C4-2B (cell line): ENCODE measurements at regions not wholly inside any gene's neighbourhood (a gene's known extent, or its start where the extent isn't known, plus 50 kb on each side); places are given as distances from the start of the nearest gene placed in this dataset.

Experiments
- H3K27ac ChIP-seq: fragments of 450-650 bp; 2 replicates; pipeline ENCODE4 v1.5.1; 2017
- CTCF ChIP-seq: fragments of 450-650 bp; conservative IDR thresholded peaks from 2 replicates; pipeline ENCODE4 v1.5.1; 2017; ENCODE audit warnings: mild to moderate bottlenecking
- ZFX ChIP-seq: fragments of 450-650 bp; IDR thresholded peaks from 2 replicates; pipeline ENCODE4 v1.6.1; 2017

- H3K27ac ChIP-seq, result no peak overlapping the region
- TF ChIP-seq ZFX (no peak), CTCF (no peak)
These were observed 486.1 kb upstream of the NRP1 start for GRCh38 chr10:33820531-33820930.

DNA sequence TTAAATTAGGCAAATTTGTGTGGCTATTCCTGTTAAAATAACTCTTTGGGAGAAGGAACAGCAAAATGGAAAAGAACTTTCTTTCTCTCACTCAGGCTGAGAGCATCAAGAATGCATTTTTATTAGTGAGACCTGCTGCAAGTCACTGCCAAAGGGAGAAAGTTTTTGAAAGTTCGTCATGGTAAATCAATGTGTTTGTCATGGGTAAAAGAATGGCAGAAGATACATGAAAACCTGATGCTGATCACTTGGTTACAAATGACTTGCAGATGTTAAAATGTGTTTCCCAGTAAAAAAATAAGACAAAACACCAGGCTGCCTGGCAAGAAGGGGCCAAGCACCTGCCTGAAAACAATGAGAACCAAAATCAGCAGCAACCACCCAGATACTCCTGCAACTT lies 484.7 kb upstream of the NRP1 start:
- TF ChIP-seq CTCF (no peak), ZFX (no peak)
- no peak overlapping the region for H3K27ac ChIP-seq

DNA sequence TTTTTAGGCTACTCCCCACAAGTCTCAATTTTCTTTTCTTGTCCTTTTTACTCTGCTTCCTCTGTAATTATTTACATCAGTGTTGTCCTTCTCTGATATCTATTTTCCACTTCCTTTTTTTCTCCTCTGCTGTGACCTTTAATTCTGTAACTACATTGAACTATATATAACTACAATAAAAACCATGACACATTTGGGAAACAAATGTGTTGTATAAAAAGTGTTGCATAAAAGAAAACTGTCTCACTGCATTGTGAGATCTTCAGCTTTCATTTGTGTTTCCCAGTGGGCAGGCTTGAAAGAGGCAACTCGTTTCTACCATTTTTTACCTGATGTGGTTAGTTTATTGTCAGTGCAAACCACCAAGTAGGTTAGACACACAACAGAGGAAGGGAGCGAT lies 483.9 kb upstream of the NRP1 start:
- H3K27ac ChIP-seq, result no peak overlapping the region
- TF ChIP-seq CTCF, result no peak
- no peak for TF ChIP-seq ZFX

DNA sequence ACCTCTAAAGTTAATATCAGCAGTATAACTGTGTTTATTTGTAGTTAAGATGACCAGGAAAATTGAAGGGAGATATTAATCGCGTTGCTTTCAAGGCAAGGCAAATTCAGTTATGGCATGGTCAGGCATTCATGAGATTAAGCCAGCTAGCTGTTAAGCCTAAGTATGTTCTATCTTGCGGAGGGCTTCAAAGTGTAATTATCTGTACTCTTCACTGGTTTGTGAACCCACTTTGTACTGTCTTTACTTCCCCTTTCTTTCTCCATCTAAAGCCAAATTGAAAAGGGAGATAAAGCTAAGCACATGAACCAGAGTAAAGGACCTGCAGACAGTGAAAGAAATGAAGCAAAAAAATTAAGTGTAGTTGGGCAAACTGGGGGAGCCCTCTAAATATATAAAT lies 483.1 kb upstream of the NRP1 start:
- no peak overlapping the region for H3K27ac ChIP-seq
- TF ChIP-seq CTCF (no peak), ZFX (no peak)

- TF ChIP-seq CTCF, result no peak
These were observed 481.3 kb upstream of the NRP1 start for GRCh38 chr10:33815776-33816175.

DNA sequence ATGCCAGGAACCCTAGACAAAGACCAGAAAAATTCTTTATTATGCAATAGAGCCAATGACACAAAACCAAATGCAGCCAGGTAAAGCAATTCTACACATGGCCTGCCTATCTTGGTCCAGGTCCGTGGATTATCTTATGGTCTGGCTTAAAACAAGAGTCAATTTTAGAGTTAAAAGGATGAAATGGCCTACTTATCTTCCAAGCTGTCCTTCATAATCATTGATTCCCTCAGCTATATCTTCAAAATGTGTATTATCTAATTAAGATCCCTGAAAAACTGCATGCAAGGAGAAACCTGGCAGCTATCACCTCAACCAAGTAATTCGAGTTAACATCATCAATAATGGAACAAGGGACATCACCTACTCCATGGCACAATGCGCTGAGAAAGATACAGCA lies 479.4 kb upstream of the NRP1 start:
- TF ChIP-seq CTCF (no peak), ZFX (no peak)
- H3K27ac ChIP-seq, result no peak overlapping the region

More at GRCh38 chr10:33815776-33816175, 481.3 kb upstream of the NRP1 start:
- H3K27ac ChIP-seq, result no peak overlapping the region

DNA sequence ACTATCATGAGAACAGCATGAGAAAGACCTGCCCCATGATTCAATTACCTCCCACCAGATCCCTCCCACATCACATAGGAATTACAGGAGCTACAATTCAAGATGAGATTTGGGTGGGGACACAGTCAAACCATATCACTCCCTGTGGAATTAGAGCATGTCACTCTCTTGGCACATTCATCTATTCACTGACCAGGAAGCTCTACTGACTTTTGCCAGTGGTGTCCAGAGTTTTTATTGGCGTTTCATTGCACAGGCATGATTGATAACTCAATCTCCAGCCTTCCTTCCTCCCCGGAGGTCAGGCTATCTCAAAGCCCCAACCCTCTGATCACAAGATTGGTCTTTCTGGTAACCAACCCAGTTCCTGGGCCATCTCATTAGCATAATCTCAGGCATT lies 478.9 kb upstream of the NRP1 start:
- no peak overlapping the region for H3K27ac ChIP-seq
- no peak for TF ChIP-seq ZFX
- no peak for TF ChIP-seq CTCF
